MCF 10A (cell line): ENCODE measurements at regions not wholly inside any gene's neighbourhood (a gene's known extent, or its start where the extent isn't known, plus 50 kb on each side); places are given as distances from the start of the nearest gene placed in this dataset.

ENCODE experiments used
- BruUV-seq: library from RNA; stranded (reverse); fragments of 400-500 nt; replicated peaks from 2 replicates; lab custom pipeline; 2021; lab: Mats Ljungman, UMichigan
- CTCF ChIA-PET: fragments of 300-600 bp; sonication (Branson Sonifier 250); formaldehyde crosslinking; extraction: SDS; loops from one replicate; lab custom pipeline; 2021; ENCODE audit warnings: antibody characterized with exemption, inconsistent platforms; lab: Yijun Ruan, JAX
- POLR2A ChIA-PET: fragments of 300-600, 350-650 bp; sonication (Branson Sonifier 250); formaldehyde crosslinking; extraction: SDS; loops from one replicate; lab custom pipeline; 2020; ENCODE audit warnings: antibody characterized with exemption, inconsistent platforms; lab: Yijun Ruan, JAX
- DNase-seq: peaks from one replicate; pipeline ENCODE4 v3.0.0-alpha.2; 2018; ENCODE audit not compliant: unreplicated experiment
- H3K27ac Mint-ChIP-seq: one replicate; pipeline ENCODE4 v1.8.0; 2022; ENCODE audit warnings: mild to moderate bottlenecking, low read depth, mixed read lengths; ENCODE audit not compliant: unreplicated experiment
- H3K27me3 Mint-ChIP-seq: one replicate; pipeline ENCODE4 v1.8.0; 2022; ENCODE audit warnings: mixed read lengths; ENCODE audit not compliant: insufficient read depth, unreplicated experiment
- H3K36me3 Mint-ChIP-seq: one replicate; pipeline ENCODE4 v1.8.0; 2022; ENCODE audit warnings: mild to moderate bottlenecking, moderate library complexity, mixed read lengths; ENCODE audit not compliant: insufficient read depth, unreplicated experiment
- H3K4me1 Mint-ChIP-seq: one replicate; pipeline ENCODE4 v1.8.0; 2022; ENCODE audit warnings: mixed read lengths; ENCODE audit not compliant: insufficient read depth, unreplicated experiment
- H3K4me3 Mint-ChIP-seq: one replicate; pipeline ENCODE4 v1.8.0; 2022; ENCODE audit warnings: mild to moderate bottlenecking, moderate library complexity, mixed read lengths; ENCODE audit not compliant: unreplicated experiment
- H3K9me3 Mint-ChIP-seq: one replicate; pipeline ENCODE4 v1.8.0; 2022; ENCODE audit warnings: mixed read lengths; ENCODE audit not compliant: unreplicated experiment
- intact Hi-C: fragments of 100-400 bp; cut with micrococcal nuclease; formaldehyde crosslinking; loops from 2 replicates; pipeline ENCODE4 v1.14.1; 2022
- TF ChIP-seq, protein P1 (sequence below): fragments of 200-600 bp; IDR thresholded peaks from one replicate; pipeline ENCODE4 v1.8.0; 2022; ENCODE audit warnings: antibody characterized with exemption, mild to moderate bottlenecking; ENCODE audit not compliant: unreplicated experiment

DNA sequence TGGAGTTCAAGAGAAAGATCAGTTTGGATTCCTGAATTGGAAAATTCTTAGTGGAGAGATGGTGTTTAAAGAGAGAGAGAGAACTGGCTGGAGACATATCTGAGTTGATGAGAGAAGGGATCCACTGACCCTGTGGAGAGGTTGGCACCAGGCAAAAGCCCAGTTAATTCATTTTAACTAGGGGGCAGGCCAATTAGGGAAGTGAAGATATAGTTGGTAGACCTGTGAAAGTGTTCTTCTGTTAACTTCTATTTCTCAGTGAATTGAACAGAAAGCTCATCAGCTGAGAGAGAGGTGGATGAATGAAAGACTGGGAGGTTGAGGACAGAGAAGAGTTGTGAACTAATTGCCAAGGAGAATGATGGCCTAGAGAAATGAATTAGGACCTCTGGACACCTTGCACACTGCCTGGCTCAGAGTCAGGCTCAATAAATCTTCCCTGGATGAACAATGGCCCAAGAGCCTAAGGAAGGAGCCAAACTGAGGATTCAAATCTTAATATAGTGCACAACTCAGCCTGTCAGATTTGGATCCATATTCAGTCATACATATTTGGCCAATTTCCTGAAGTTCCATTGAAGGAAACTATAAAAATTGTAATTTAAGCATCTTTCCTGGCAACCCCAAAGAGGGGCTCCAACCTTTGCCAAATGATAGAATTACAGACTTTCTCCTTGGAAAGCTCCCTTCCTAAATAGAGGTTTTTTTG lies 82.2 kb upstream of the RMDN2 start:
- TF ChIP-seq, protein P1, sequence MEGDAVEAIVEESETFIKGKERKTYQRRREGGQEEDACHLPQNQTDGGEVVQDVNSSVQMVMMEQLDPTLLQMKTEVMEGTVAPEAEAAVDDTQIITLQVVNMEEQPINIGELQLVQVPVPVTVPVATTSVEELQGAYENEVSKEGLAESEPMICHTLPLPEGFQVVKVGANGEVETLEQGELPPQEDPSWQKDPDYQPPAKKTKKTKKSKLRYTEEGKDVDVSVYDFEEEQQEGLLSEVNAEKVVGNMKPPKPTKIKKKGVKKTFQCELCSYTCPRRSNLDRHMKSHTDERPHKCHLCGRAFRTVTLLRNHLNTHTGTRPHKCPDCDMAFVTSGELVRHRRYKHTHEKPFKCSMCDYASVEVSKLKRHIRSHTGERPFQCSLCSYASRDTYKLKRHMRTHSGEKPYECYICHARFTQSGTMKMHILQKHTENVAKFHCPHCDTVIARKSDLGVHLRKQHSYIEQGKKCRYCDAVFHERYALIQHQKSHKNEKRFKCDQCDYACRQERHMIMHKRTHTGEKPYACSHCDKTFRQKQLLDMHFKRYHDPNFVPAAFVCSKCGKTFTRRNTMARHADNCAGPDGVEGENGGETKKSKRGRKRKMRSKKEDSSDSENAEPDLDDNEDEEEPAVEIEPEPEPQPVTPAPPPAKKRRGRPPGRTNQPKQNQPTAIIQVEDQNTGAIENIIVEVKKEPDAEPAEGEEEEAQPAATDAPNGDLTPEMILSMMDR, result no peak
- H3K4me3 Mint-ChIP-seq, result no peak overlapping the region
- no TSS peak for BruUV-seq
- H3K27me3 Mint-ChIP-seq, result no peaks in the 10 kb centered on the region
- ChIA-PET POLR2A (interaction anchor here (0.6 kb wide), 2 partner anchors 170 to 195 kb away, joined by 3 read pairs; no protein-coding TSS in a partner anchor), CTCF (interaction anchor here (0.6 to 1.4 kb wide), 3 partner anchors 35 to 428 kb away, joined by 3 to 6 read pairs (median 4); no protein-coding TSS in a partner anchor)
- H3K9me3 Mint-ChIP-seq, result no peaks in the 10 kb centered on the region
- intact Hi-C loops, result no loop called here
- no peaks in the 10 kb centered on the region for H3K36me3 Mint-ChIP-seq
- no peak for DNase-seq
- no peaks in the 10 kb centered on the region for H3K4me1 Mint-ChIP-seq
- no peak overlapping the region for H3K27ac Mint-ChIP-seq

DNA sequence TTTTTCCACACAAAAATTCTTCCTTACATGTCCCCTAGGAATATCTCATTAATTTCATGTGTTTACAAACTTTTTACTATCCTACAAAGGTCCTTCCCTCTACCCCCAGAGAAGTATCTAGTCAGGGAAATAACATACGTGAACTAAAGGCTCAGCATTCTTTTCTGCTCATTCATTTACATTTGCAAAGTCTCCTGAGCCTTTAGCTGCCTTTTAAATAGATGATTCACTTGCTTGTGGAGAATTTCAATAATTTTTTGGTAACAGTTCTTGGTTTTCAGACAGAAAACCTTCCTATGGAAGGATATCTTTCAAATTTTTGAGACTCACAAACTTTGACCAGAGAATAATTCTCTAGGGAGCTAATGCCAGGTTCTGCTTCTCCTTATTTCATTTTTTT lies 81.5 kb upstream of the RMDN2 start:
- no peak overlapping the region for H3K27ac Mint-ChIP-seq
- POLR2A ChIA-PET, result no interaction called here
- H3K4me1 Mint-ChIP-seq, result no peaks in the 10 kb centered on the region

DNA sequence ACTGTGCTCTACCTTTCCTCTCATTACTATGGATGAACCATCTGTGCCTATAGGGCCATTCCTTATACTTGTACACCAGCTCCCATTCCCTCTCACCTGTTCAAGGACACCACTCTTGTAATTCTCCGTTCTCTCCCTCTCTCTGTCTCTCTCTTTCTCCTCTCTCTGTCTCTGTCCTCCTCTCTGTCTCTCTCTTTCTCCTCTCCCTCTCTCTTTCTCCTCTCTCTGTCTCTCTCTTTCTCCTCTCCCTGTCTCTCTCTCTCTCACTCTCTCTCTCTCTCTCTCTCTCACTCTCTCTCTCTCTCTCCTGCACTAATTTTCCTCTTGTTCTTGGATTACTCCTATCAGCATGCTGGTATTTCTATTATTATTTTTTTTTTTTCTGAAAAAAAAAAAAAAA lies 78.9 kb upstream of the RMDN2 start:
- Mint-ChIP-seq H3K36me3 (no peaks in the 10 kb centered on the region), H3K9me3 (no peaks in the 10 kb centered on the region), H3K4me1 (no peaks in the 10 kb centered on the region), H3K27me3 (no peaks in the 10 kb centered on the region), H3K4me3 (no peak overlapping the region), H3K27ac (no peak overlapping the region)
- DNase-seq, result no peak
- intact Hi-C loops, result no loop called here
- BruUV-seq, result no TSS peak
- POLR2A ChIA-PET, result no interaction called here
- TF ChIP-seq, protein P1, result no peak
- CTCF ChIA-PET, result interaction anchor here (1.9 kb wide), 1 partner anchor 450 kb away, joined by 7 read pairs; no protein-coding TSS in a partner anchor

More for the DNA sequence above, 81.5 kb upstream of the RMDN2 start:
- DNase-seq, result no peak
- TF ChIP-seq, protein P1, result no peak
- intact Hi-C loops, result no loop called here
- CTCF ChIA-PET, result interaction anchor here (0.7 to 1.4 kb wide), 3 partner anchors 14 to 429 kb away, joined by 3 to 6 read pairs (median 4); no protein-coding TSS in a partner anchor
- no peaks in the 10 kb centered on the region for H3K9me3 Mint-ChIP-seq
- H3K36me3 Mint-ChIP-seq, result no peaks in the 10 kb centered on the region
- H3K27me3 Mint-ChIP-seq, result no peaks in the 10 kb centered on the region
- BruUV-seq, result no TSS peak
- no peak overlapping the region for H3K4me3 Mint-ChIP-seq

DNA sequence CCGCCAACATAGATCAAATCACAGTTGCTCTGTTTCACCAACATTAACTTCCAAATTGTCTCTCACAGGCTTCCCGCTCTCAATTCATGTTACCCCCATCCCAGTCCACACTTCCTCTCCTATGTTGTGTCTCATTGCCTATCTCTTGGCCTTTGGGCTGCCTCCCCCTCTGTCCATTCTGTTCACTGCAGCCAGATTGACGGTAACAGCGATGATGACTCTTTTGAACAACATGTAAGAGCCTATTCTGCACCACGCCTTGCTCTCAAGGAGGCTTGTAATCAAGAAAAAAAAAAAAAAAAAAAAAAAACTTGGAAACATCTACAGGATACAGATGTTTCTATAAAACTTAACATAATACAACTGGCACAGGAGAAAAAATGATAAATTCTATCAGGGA lies 77.3 kb upstream of the RMDN2 start:
- POLR2A ChIA-PET, result no interaction called here
- intact Hi-C loops, result no loop called here
- no peak overlapping the region for H3K4me3 Mint-ChIP-seq
- peak; percentile 9 for DNase-seq
- H3K27ac Mint-ChIP-seq, result no peak overlapping the region
- no peaks in the 10 kb centered on the region for H3K27me3 Mint-ChIP-seq
- CTCF ChIA-PET, result interaction anchor here (0.5 to 1.3 kb wide), 5 partner anchors 16 to 893 kb away, joined by 3 to 6 read pairs (median 4); no protein-coding TSS in a partner anchor
- H3K9me3 Mint-ChIP-seq, result no peaks in the 10 kb centered on the region
- TF ChIP-seq, protein P1, result no peak
- no peaks in the 10 kb centered on the region for H3K36me3 Mint-ChIP-seq
- no TSS peak for BruUV-seq
- no peaks in the 10 kb centered on the region for H3K4me1 Mint-ChIP-seq
